ENCODE measurements at regions not wholly inside any gene's neighbourhood (a gene's known extent, or its start where the extent isn't known, plus 50 kb on each side); places are given as distances from the start of the nearest gene placed in this dataset.
A peak's percentile ranks its signal among the peaks of the same experiment; 100 is the strongest.

- TF ChIP-seq CTCF (IDR thresholded peaks at IDR 0.05), result peak in 1 of 6 experiments; percentile 15
- TF ChIP-seq POLR2A (IDR thresholded peaks at IDR 0.05), result no peak
Measured at GRCh38 chr11:131025020-131025419, 108.7 kb upstream of the SNX19 start.

Measured in thyroid gland (tissue), 4 donors.